ENCODE measurements at regions not wholly inside any gene's neighbourhood (a gene's known extent, or its start where the extent isn't known, plus 50 kb on each side); places are given as distances from the start of the nearest gene placed in this dataset.

- Mint-ChIP-seq H3K4me3 (ENCODE audit: unreplicated experiment) (no peak overlapping the region), H3K27ac (ENCODE audit: unreplicated experiment) (no peak overlapping the region), H3K9me3 (ENCODE audit: unreplicated experiment) (no peaks in the 10 kb centered on the region), H3K36me3 (ENCODE audit: unreplicated experiment) (no peaks in the 10 kb centered on the region), H3K27me3 (ENCODE audit: unreplicated experiment) (no peaks in the 10 kb centered on the region), H3K4me1 (ENCODE audit: unreplicated experiment) (no peaks in the 10 kb centered on the region)
- no peak for DNase-seq (ENCODE audit: extremely low spot score, unreplicated experiment)
- TF ChIP-seq CTCF (IDR thresholded peaks at IDR 0.05), result no peak
These were observed 554.6 kb upstream of the FLRT2 start for GRCh38 chr14:84975241-84975902.

- no peaks in the 10 kb centered on the region for H3K36me3 Mint-ChIP-seq (ENCODE audit: unreplicated experiment)
- no peak overlapping the region for H3K27ac Mint-ChIP-seq (ENCODE audit: unreplicated experiment)
- no peaks in the 10 kb centered on the region for H3K4me1 Mint-ChIP-seq (ENCODE audit: unreplicated experiment)
- no peak for DNase-seq (ENCODE audit: extremely low spot score, unreplicated experiment)
- H3K4me3 Mint-ChIP-seq (ENCODE audit: unreplicated experiment), result no peak overlapping the region
- no peak for TF ChIP-seq CTCF (IDR thresholded peaks at IDR 0.05)
- no peaks in the 10 kb centered on the region for H3K27me3 Mint-ChIP-seq (ENCODE audit: unreplicated experiment)
- no peaks in the 10 kb centered on the region for H3K9me3 Mint-ChIP-seq (ENCODE audit: unreplicated experiment)
These were observed 553.1 kb upstream of the FLRT2 start for GRCh38 chr14:84976805-84977204.

- H3K9me3 Mint-ChIP-seq (ENCODE audit: unreplicated experiment), result no peaks in the 10 kb centered on the region
- H3K36me3 Mint-ChIP-seq (ENCODE audit: unreplicated experiment), result no peaks in the 10 kb centered on the region
- no peak overlapping the region for H3K4me3 Mint-ChIP-seq (ENCODE audit: unreplicated experiment)
- no peak for TF ChIP-seq CTCF (IDR thresholded peaks at IDR 0.05)
- H3K27ac Mint-ChIP-seq (ENCODE audit: unreplicated experiment), result no peak overlapping the region
- no peak for DNase-seq (ENCODE audit: extremely low spot score, unreplicated experiment)
- H3K27me3 Mint-ChIP-seq (ENCODE audit: unreplicated experiment), result no peaks in the 10 kb centered on the region
- H3K4me1 Mint-ChIP-seq (ENCODE audit: unreplicated experiment), result no peaks in the 10 kb centered on the region
These were observed 542.9 kb upstream of the FLRT2 start for GRCh38 chr14:84987042-84987441.

- H3K36me3 Mint-ChIP-seq (ENCODE audit: unreplicated experiment), result no peaks in the 10 kb centered on the region
These were observed 541.6 kb upstream of the FLRT2 start for GRCh38 chr14:84988357-84988756.

GRCh38 chr14:84991021-84991420 is 538.9 kb upstream of the FLRT2 start:
- H3K27me3 Mint-ChIP-seq (ENCODE audit: unreplicated experiment), result no peaks in the 10 kb centered on the region
- no peaks in the 10 kb centered on the region for H3K4me1 Mint-ChIP-seq (ENCODE audit: unreplicated experiment)
- H3K27ac Mint-ChIP-seq (ENCODE audit: unreplicated experiment), result no peak overlapping the region
- DNase-seq (ENCODE audit: extremely low spot score, unreplicated experiment), result no peak
- H3K4me3 Mint-ChIP-seq (ENCODE audit: unreplicated experiment), result no peak overlapping the region
- no peaks in the 10 kb centered on the region for H3K9me3 Mint-ChIP-seq (ENCODE audit: unreplicated experiment)
- TF ChIP-seq CTCF (IDR thresholded peaks at IDR 0.05), result no peak
- no peaks in the 10 kb centered on the region for H3K36me3 Mint-ChIP-seq (ENCODE audit: unreplicated experiment)

More at GRCh38 chr14:84988357-84988756, 541.6 kb upstream of the FLRT2 start:
- Mint-ChIP-seq H3K27ac (ENCODE audit: unreplicated experiment) (no peak overlapping the region), H3K9me3 (ENCODE audit: unreplicated experiment) (no peaks in the 10 kb centered on the region), H3K27me3 (ENCODE audit: unreplicated experiment) (no peaks in the 10 kb centered on the region), H3K4me3 (ENCODE audit: unreplicated experiment) (no peak overlapping the region), H3K4me1 (ENCODE audit: unreplicated experiment) (no peaks in the 10 kb centered on the region)
- no peak for DNase-seq (ENCODE audit: extremely low spot score, unreplicated experiment)
- no peak for TF ChIP-seq CTCF (IDR thresholded peaks at IDR 0.05)

Measured in osteocyte (in vitro differentiated cells).